ENCODE measurements at regions not wholly inside any gene's neighbourhood (a gene's known extent, or its start where the extent isn't known, plus 50 kb on each side); places are given as distances from the start of the nearest gene placed in this dataset.

- DNase-seq (ENCODE audit: low spot score), result no peak
These were observed 56.5 kb downstream of the CT47B1 start for GRCh38 chrX:120819126-120819525.

DNA sequence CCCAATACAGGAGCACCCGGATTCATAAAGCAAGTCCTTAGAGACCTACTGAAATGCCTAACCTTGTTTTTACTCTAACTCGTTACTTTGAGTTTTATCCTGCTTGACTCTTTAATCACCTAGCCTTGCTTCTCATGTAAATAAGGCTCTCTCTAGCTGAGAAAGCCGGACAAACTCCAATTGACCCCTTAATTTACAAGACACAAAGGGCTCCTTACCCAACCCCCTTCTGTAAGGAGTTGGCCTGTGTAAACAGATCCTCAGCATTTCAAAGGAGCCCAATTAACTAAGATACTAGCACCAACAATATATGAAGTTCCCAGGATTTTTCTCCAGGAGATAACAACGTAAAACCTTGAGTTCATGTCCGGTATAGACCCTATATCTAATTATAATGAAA, 61.7 kb downstream of the CT47B1 start:
- no peak for DNase-seq (ENCODE audit: low spot score)

GRCh38 chrX:120801426-120801825, 74.2 kb downstream of the CT47B1 start:
- no peak for DNase-seq (ENCODE audit: low spot score)

DNA sequence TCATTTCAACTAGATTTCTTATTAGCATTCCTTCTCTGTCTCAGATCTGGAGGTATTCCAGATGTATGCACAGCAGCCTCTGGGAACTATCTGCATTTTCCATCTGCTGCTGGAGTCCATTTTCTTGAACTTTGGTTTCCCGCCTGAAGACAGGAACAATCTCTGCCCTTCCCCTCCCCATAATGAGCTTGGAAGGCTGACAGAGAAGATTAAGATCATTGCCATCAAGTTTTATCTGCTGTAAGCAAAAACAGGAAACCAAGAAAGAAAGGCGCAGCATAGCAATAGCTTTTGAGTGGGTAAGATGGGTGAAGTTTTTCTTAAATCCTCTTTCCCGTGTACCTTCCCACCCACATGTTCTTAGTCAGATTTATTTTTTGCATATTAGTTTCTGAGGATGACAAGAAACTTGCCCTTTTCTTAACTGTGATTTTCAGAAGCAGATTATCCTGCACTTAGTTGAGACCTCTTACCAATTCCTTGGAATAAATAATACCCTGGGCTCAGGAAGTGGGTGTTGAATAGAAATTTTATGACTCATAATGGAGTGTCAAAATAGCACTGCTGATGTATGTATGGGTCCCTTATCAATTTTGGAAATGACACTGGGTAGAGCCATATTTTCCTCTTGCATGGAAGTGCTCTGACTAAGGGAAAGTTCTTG, 78.3 kb downstream of the CT47B1 start:
- peak; percentile 10 for DNase-seq (ENCODE audit: low spot score)

DNA sequence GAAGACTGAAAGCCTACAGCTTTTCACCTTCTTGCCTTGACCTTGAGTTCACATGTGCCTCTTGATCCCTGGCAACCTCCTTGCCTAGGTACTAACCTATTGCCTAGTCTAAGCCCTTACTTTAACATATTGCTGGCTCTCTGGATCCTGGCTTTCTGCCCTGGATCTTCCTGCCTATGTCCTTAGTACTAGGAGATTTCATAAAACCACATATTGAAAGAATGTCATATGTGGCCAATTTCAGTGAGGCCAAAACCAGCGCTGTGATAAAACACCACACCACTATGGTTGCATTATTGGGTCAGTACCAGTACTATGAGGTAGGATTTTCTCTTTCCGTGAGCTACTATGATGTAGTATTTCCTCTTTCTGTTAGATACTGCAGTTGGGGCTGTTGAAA, 80.4 kb downstream of the CT47B1 start:
- DNase-seq (ENCODE audit: low spot score), result no peak

DNA sequence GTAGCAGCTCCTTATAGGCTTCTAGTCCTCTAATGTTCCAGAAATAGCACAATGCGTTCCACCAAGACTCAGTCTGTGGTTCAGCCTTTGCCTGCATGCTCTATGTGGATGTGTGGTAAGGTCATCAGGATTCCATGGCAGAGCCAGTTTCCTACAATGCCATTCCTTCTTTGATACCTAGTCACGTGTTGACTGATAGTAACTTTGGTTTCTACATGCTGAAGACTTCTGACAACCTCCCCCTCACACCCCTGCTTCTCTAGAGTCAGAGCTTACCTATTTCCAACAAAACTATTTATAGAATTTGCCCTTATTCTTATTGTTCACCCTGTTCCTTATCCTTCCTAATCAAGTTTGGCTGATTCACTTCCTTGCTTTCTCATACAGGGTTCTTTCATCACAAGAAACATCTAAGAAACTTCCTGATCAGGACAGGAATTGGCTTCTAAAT, 81.1 kb downstream of the CT47B1 start:
- no peak for DNase-seq (ENCODE audit: low spot score)

GRCh38 chrX:120793098-120793497, 82.6 kb downstream of the CT47B1 start:
- DNase-seq (ENCODE audit: low spot score), result no peak

DNA sequence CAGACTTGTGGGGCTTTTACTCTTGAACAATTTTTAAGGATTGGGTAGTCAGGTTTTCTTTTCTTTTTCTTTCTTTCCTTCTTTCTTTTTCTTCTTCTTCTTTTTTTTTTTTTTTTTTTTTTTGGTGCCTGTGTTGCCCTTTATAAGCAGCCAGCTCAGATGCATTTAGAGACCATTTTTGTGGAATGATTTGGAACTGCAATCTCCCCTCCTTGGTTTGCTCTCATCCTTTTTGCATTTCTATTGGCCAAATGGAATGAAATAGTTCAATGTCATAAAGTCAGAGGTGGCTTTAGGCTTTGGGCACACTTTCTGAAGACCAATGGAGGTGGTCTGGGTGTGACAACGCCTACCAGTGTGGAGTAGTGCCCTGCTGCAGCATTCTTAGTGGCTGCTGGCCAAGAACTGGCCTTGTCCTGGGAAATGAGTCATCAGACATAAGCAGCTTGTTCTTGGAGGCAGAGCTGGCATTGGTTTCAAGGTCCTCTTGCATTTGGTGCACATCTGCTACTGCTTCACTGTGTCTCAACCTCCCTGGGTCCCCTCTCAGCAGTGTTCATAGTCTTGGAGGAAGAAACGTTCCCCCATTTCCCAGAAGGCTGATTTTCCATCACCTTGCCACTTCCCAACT, 84.5 kb downstream of the CT47B1 start:
- DNase-seq (ENCODE audit: low spot score), result peak; percentile 54

DNA sequence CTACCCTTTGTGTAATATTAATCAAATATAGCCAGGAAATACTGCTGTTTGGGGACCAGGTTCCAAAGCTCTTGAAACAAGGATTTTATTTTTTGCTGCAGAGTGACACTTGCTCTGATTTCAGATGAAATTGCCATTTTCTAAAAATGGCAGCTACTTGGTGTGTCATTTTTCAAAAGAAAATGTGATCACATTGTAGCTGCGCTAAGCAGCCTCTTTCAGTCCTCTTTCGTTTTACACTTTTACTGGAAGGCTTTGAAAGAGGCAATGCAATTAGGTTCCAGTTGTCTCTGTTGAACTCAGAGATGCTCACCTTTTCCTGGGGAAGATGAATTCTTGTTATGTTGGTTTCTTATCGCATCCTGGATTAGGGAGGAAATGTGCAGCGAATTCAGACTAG, 85.1 kb downstream of the CT47B1 start:
- no peak for DNase-seq (ENCODE audit: low spot score)

GRCh38 chrX:120790118-120790517, 85.5 kb downstream of the CT47B1 start:
- peak; percentile 45 for DNase-seq (ENCODE audit: low spot score)

GRCh38 chrX:120781403-120781802, 94.3 kb downstream of the CT47B1 start:
- no peak for DNase-seq (ENCODE audit: low spot score)

GRCh38 chrX:120775959-120776358, 99.7 kb downstream of the CT47B1 start:
- DNase-seq (ENCODE audit: low spot score), result no peak

DNA sequence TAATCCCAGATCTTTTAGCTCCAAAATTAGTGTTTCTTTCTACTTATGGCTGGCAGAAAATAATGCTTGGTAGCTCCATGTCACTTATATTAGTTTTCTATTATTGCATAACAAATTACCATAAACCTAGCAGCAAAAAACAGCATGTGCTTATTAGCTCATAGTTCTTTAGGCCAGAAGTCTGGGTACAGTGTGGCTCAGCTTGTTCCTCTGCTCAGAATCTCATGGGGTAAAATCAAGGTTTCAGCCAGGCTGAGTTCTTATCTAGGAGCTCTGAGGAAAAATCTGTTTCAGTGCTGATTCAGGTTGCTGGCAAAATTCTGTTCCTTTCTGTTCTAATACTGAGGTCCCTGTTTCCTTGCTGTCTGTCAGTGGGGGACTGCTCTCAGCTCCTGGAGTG, 101.1 kb downstream of the CT47B1 start:
- no peak for DNase-seq (ENCODE audit: low spot score)

DNA sequence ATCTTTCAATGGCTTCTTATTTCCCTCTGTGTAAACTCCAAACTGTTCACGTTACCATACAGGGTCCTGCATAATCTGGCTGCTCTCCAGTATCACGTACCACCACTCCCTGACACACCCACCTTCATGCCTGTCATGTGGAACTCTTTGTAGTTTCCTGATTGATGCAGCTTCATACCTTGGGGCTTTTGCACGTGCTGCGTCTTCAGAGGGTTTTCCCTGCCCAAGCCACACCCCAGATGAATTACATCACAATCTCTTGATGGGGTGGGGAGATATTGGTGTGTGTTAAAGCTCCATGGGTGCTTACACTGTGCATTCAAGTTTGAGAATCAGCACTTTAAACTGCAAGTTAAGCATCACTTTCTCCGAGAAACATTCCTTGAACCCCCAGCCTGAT, 101.9 kb downstream of the CT47B1 start:
- no peak for DNase-seq (ENCODE audit: low spot score)

DNA sequence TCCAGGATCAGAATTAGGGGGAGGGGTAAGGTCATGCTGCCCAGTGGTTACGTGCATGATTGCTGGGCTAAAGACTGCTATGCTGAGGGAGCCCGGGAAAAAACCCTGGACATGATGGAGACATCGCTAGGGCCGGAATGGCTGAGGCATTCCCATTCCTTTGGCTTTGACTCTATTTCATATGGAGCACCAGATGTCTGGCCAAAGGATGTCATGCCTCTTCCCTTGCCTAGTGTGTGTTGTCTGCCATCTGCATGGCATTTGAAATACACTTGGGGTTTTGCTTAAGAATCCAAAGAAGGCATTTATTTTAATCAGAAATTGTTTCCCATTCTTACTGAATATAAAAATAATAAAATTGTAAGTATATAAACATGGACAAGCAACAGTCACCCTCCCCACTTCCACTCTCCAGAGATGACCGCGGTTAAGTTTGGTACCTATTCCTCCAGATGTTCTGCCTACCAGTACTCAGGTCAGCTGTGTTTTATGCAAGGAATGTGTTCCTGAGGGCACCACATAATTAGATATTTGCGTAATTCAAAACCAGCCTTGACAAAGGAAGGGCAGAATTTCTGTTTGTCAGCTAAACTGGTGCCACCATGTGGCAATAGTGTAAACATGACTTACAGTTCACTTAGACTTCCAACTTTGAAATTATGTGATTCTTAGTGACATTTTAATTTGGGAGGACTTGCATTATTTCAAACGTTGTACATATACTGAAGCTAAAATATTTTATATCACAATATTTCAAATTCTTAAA, 105.9 kb downstream of the CT47B1 start:
- peak; percentile 54 for DNase-seq (ENCODE audit: low spot score)

DNA sequence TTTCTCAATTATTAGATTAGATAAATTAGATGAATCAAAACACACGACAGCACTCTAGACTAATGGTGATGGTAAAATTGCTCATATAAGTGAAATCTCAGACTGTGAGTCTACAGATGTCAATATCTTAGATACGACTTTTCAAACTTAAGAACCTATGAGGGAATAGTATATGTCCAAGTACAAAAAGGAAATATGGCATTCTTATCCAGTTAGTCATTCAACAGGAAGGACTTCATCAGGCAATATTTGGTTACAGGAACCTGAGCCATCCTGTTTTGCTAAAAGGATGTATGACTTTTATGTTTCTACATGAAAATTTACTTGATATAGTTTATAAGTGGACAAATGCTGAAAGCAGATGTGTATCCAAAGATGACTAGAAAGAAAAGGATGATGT, 107.0 kb downstream of the CT47B1 start:
- no peak for DNase-seq (ENCODE audit: low spot score)

- DNase-seq (ENCODE audit: low spot score), result no peak
These were observed 107.4 kb downstream of the CT47B1 start for GRCh38 chrX:120768254-120768653.

GRCh38 chrX:120763269-120763668, 112.4 kb downstream of the CT47B1 start:
- no peak for DNase-seq (ENCODE audit: low spot score)

DNA sequence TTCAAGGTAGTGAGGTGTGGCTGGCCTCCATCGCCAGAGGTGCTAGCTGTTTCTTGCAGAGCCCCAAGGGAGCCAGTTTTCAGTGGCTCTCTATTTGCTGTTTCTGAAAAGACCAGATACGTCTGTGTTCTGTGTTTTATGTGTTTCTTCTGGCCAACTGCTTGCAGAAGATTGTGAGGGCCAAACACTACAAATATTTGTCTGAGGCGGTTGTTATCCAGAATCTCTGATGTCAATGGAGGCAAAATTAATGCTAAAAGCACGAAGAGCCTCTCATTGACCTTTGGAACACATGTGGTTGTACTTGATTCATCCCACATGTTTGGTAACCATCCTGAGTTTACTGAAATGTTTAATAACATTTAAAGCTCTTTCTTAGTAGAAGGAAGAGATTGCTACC, 113.9 kb downstream of the CT47B1 start:
- DNase-seq (ENCODE audit: low spot score), result no peak

DNA sequence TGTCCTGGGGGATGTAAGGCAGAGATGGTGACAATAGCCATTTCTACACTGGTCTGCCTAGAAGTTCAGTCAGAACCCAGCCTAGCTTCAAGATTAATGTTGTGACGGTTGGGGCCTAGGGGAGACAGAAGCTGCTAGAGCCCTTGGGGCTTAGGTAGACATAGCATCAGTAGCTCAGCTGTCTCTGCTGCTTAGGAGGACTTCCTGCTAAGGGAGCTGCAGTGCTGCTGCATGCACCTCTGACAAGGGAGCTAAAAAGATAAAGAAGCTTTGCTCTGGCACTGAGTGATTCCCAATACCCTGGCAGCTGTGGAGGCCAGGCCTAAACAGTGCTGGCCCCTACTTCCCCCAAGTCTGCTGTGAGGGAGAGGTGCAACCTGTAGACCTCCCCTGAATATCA, 116.0 kb downstream of the CT47B1 start:
- no peak for DNase-seq (ENCODE audit: low spot score)

DNA sequence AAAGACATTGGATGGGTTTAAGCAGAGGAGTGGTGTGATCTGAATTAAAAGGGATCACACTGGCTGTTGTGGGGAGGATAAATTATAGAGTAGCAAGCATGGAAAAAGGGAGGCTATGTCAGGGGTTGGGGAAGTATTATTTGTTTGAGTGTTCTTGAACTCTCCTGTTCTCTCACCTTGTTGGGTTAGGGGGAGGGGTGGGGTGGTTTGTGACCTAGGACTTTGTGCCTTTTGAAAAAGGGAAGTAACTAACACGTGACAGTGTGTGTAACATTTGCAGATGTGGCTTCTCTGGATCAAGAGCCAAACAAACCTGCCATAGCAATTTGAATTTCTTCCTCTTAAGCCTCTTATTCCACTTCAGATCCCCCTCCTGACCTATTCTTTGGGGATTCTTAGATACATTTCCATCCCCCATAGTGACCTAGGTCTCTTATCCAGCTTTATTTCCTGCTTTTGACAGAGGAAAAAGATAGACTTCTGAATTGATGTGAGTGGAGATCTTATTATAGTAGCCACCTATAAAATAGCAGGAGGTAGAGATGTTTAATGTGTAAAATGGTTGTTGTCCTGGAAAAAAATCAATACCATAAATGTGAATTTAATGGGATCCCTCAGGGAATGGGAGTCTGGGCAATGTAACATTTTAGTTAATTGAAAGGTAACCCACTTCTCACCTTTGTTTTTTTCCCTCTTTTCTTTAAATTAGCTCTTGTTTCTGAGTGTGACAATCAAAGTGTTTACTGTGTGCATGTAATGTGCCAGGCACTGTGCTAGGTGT, 120.4 kb downstream of the CT47B1 start:
- no peak for DNase-seq (ENCODE audit: low spot score)

DNA sequence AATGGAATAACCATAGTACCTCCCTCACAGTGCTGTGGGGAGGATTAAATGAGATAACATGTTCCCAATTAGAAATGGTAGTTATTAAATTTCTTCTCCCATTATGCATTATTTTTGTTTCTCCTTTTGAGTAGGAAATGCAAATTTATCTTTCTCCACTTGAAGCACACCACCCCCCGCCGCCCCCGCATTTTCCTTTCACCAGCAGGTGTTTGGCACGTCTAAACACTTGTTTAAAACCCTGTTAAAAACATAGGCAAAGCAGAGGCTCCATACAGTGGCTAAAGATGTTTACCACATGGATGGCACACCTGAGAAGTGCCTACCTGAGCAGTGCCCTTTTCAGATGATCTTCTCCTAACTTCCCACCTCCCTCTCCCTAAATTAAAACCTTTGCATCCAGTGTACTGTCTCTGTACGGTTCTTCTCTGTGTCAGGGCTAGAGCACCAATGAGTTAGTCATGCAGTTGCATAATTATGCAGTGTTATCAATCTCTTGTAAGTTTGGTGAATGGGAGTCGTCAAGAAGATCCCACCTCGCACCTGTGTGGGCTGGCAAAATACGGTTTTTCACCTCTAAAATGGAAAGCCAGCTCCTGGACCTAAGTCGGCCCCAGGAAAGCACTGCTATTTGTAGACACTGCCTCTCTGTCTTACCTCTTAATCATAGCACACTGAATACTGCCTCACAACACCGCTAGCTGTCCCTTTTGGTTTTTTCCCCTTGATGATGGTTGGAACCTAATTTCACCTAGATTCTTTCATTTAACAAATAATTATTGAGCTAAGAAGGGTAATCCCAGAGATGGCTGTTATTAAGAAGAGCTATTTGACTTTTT, 122.0 kb downstream of the CT47B1 start:
- DNase-seq (ENCODE audit: low spot score), result no peak
